H1 (cell line): ENCODE measurements at regions not wholly inside any gene's neighbourhood (a gene's known extent, or its start where the extent isn't known, plus 50 kb on each side); places are given as distances from the start of the nearest gene placed in this dataset.

Experiments used
- CTCF ChIP-seq, 3 experiments: IDR thresholded peaks; 1 replicate in 2 of 3; 2 replicates in 1 of 3; pipeline versions ENCODE4 v1.5.1 to v1.6.1; 2011; ENCODE audit warnings: low read length in 3 of 3, mild to moderate bottlenecking in 3 of 3, inconsistent platforms in 2 of 3, low read depth in 1 of 3, moderate library complexity in 1 of 3; ENCODE audit not compliant: insufficient read depth in 1 of 3; ENCODE audit errors: control extremely low read depth in 1 of 3
- KDM1A ChIP-seq: fragments of 200-600, 300-600 bp; sonication (generic); IDR thresholded peaks from 2 replicates; pipeline ENCODE4 v1.7.1; 2016; ENCODE audit warnings: mild to moderate bottlenecking, low read length, borderline replicate concordance
- RFX5 ChIP-seq: IDR thresholded peaks from 2 replicates; pipeline ENCODE4 v1.6.1; 2011; ENCODE audit warnings: low read depth, low read length, improper control_type of control experiment, borderline replicate concordance
- YY1 ChIP-seq: IDR thresholded peaks from 2 replicates; pipeline ENCODE4 v1.6.1; 2011; ENCODE audit warnings: low read depth, mild to moderate bottlenecking, low read length

GRCh38 chr5:107215611-107216010, 455.1 kb downstream of the EFNA5 start (continued):
- TF ChIP-seq KDM1A, result no peak
- TF ChIP-seq YY1, result no peak
- no peak for TF ChIP-seq CTCF (IDR thresholded peaks at IDR 0.05; ENCODE audit: control extremely low read depth in 1 of 3, insufficient read depth in 1 of 3, low read depth in 1 of 3, low read length in 3 of 3)
- no peak for TF ChIP-seq RFX5
